Upper lobe of left lung (tissue), 6 donors: ENCODE measurements at regions not wholly inside any gene's neighbourhood (a gene's known extent, or its start where the extent isn't known, plus 50 kb on each side); places are given as distances from the start of the nearest gene placed in this dataset.

Experiments
- ATAC-seq, 2 donors: fragments of 200-7000 bp; cut with Tn5 transposase; one replicate each; pipeline ENCODE4 v1.9.1; 2022; ENCODE audit warnings: mild to moderate bottlenecking in 2 of 2, moderate library complexity in 2 of 2; ENCODE audit not compliant: low FRiP score in 2 of 2
- DNase-seq, 2 donors: peaks; one replicate each; pipeline ENCODE4 v3.0.0-alpha.2; 2019 to 2020
- H3K27ac ChIP-seq, 4 donors: fragments of 200-600 bp; sonication (generic); one replicate each; pipeline ENCODE4 v1.5.1; 2016 to 2019
- H3K27me3 ChIP-seq, 4 donors: fragments of 200-600 bp; sonication (generic); one replicate each; pipeline ENCODE4 v1.5.1; 2017 to 2019
- H3K36me3 ChIP-seq, 4 donors: fragments of 200-600 bp; sonication (generic); one replicate each; pipeline ENCODE4 v1.5.1; 2016 to 2019
- H3K4me1 ChIP-seq, 4 donors: fragments of 200-600 bp; sonication (generic); one replicate each; pipeline ENCODE4 v1.5.1; 2018 to 2019
- H3K4me3 ChIP-seq, 4 donors: fragments of 200-600 bp; sonication (generic); one replicate each; pipeline ENCODE4 v1.5.1; 2017 to 2019; ENCODE audit warnings: mild to moderate bottlenecking in 2 of 4, moderate library complexity in 1 of 4
- H3K9me3 ChIP-seq, 4 donors: fragments of 200-600 bp; sonication (generic); one replicate each; pipeline ENCODE4 v1.5.1; 2018 to 2019
- EP300 ChIP-seq, 4 donors: sonication (generic); formaldehyde crosslinking; IDR thresholded peaks; one replicate each; pipeline ENCODE4 v1.5.1; 2017; ENCODE audit warnings: antibody characterized with exemption in 4 of 4, control low read depth in 2 of 4
- POLR2A ChIP-seq, 4 donors: fragments of 450-650 bp; IDR thresholded peaks; one replicate each; pipeline ENCODE4 v1.5.1; 2016 to 2017; ENCODE audit warnings: antibody characterized with exemption in 4 of 4, mild to moderate bottlenecking in 2 of 4
- POLR2AphosphoS5 ChIP-seq, 2 donors: sonication (generic); formaldehyde crosslinking; IDR thresholded peaks; one replicate each; pipeline ENCODE4 v1.5.1; 2017; ENCODE audit warnings: antibody characterized with exemption in 2 of 2
- WGBS, 2 donors: methylation state at CpG; one replicate each; pipeline ENCODE4 v1.1.5; 2017 to 2018; 5-methylcytosine and 5-hydroxymethylcytosine counted together
- TF ChIP-seq, protein P1 (sequence below), 6 experiments: fragments of 450-650 bp in 4 of 6; fragments of 200-600 bp in 2 of 6; sonication (generic) in 2 of 6; IDR thresholded peaks; one replicate each; pipeline ENCODE4 v1.5.1; 2016 to 2019; ENCODE audit warnings: antibody characterized with exemption in 6 of 6
- donor health status: DM: no; HTN: no; CAD: no; lungs with moderate emphysema.
- donor health status: DM: no; HTN: yes; CAD: no; lungs with severe emphysema.

DNA sequence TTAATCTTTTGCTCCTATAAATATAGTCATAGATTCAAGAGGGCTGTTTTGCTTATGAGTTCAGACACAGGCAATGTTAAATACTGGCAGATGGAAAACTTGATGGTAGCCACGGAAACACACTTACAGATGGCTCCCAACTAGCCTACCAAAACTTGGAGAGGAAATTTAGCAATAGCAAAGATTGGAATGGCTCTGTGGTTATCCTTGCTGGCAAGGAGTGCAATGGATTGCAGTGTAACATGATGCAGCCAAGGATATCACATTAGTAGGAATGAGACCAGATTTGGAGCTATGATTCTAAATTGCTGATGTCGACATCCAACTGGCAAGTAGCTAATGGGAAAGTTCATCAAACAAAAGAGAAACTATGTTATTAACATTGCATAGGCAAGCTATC lies 791.0 kb upstream of the DIAPH2 start:
- DNase-seq (no peak), ATAC-seq (peak in 1 of 2 donors; percentile 84)
- Histone ChIP-seq H3K4me3 (no peak overlapping the region), H3K27me3 (no peaks in the 10 kb centered on the region), H3K9me3 (no peaks in the 10 kb centered on the region), H3K27ac (no peak overlapping the region), H3K36me3 (no peaks in the 10 kb centered on the region), H3K4me1 (no peaks in the 10 kb centered on the region)
- WGBS, 2 donors: 69% methylated on average over 2 of the region's 2 CpGs
- TF ChIP-seq EP300 (IDR thresholded peaks at IDR 0.05): no peak
- no peak for TF ChIP-seq POLR2A (IDR thresholded peaks at IDR 0.05)
- no peak for TF ChIP-seq POLR2AphosphoS5 (IDR thresholded peaks at IDR 0.05)
- TF ChIP-seq, protein P1, sequence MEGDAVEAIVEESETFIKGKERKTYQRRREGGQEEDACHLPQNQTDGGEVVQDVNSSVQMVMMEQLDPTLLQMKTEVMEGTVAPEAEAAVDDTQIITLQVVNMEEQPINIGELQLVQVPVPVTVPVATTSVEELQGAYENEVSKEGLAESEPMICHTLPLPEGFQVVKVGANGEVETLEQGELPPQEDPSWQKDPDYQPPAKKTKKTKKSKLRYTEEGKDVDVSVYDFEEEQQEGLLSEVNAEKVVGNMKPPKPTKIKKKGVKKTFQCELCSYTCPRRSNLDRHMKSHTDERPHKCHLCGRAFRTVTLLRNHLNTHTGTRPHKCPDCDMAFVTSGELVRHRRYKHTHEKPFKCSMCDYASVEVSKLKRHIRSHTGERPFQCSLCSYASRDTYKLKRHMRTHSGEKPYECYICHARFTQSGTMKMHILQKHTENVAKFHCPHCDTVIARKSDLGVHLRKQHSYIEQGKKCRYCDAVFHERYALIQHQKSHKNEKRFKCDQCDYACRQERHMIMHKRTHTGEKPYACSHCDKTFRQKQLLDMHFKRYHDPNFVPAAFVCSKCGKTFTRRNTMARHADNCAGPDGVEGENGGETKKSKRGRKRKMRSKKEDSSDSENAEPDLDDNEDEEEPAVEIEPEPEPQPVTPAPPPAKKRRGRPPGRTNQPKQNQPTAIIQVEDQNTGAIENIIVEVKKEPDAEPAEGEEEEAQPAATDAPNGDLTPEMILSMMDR (IDR thresholded peaks at IDR 0.05): no peak

DNA sequence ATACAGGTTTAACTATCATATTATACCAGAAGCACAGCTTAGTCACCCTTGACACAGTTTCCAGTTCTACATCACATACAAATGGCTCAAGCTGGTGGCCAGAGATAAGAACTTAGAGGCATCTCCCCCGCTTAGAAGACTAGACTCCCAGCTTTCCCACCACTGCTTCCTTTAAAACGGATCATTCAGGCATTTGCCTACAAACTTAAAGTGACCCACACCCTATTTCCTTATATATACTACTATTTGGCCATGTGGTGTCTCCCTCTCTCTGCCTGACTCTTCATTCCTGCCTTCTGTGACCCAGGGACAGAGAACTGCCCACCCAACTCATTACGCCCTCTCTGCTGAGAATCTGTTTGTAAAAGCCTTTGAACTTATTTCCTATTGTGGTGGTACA lies 781.2 kb upstream of the DIAPH2 start:
- no peak overlapping the region for H3K4me3 ChIP-seq
- DNase-seq (no peak), ATAC-seq (no peak)
- TF ChIP-seq POLR2AphosphoS5 (IDR thresholded peaks at IDR 0.05) (no peak), POLR2A (IDR thresholded peaks at IDR 0.05) (no peak), EP300 (IDR thresholded peaks at IDR 0.05) (no peak)
- TF ChIP-seq, protein P1 (IDR thresholded peaks at IDR 0.05): no peak
- no peaks in the 10 kb centered on the region for H3K9me3 ChIP-seq
- H3K36me3 ChIP-seq: no peaks in the 10 kb centered on the region
- no peak overlapping the region for H3K27ac ChIP-seq
- H3K4me1 ChIP-seq: no peaks in the 10 kb centered on the region
- H3K27me3 ChIP-seq: no peaks in the 10 kb centered on the region
- 17 to 23% methylated on average over 2 to 3 of the region's 3 CpGs for WGBS, 2 donors

DNA sequence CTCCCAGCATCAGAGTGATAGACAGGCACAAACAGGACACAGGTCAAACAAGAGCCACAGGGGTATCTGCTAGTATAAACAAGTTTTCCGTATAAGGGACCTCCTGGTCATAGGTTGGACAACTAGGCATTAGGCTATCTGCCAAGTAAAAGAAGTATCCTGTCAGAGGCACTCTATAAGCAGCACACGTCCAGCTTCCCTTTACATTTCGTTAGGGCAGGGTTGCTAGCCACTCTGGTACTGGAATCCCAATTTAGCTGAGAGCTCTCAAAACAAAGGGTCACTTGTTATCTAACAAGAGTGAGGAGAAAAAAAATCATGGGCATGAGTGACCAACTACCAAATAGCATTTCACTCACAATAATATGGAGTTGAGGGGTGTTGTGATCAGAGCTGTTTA lies 780.7 kb upstream of the DIAPH2 start:
- no peaks in the 10 kb centered on the region for H3K4me1 ChIP-seq
- ATAC-seq: no peak
- H3K36me3 ChIP-seq: no peaks in the 10 kb centered on the region
- H3K27ac ChIP-seq: no peak overlapping the region
- WGBS, 2 donors: 20 to 37% methylated on average over 1 to 3 of the region's 3 CpGs
- no peaks in the 10 kb centered on the region for H3K9me3 ChIP-seq
- no peak overlapping the region for H3K4me3 ChIP-seq
- no peak for DNase-seq
- no peaks in the 10 kb centered on the region for H3K27me3 ChIP-seq
- TF ChIP-seq, protein P1 (IDR thresholded peaks at IDR 0.05): no peak
- TF ChIP-seq POLR2A (IDR thresholded peaks at IDR 0.05) (no peak), POLR2AphosphoS5 (IDR thresholded peaks at IDR 0.05) (no peak), EP300 (IDR thresholded peaks at IDR 0.05) (no peak)

DNA sequence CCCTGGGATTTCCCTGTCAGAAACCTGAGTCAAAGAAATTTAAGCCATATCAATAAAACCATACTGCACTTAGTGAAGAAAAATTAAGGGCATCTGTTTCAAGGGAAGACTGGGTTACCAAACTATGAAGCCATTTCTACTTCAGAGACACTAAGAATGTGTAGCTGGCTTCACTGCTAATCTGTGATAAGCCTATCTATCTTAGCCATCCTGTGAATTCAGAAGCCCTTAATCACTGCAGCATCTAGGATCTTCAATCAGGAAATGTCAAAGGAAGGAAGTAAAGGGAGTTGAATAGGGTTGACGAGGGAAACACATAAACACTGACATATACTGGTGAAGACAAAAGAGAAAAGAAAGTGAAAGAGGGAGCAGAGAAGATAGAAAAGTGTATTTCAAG lies 777.6 kb upstream of the DIAPH2 start:
- DNase-seq (no peak), ATAC-seq (no peak)
- Histone ChIP-seq H3K27me3 (no peaks in the 10 kb centered on the region), H3K4me3 (no peak overlapping the region), H3K9me3 (no peaks in the 10 kb centered on the region), H3K27ac (no peak overlapping the region), H3K36me3 (no peaks in the 10 kb centered on the region), H3K4me1 (no peaks in the 10 kb centered on the region)
- WGBS, 2 donors: 13 to 38% methylated on average over 1 of the region's 1 CpG
- TF ChIP-seq POLR2AphosphoS5 (IDR thresholded peaks at IDR 0.05) (no peak), EP300 (IDR thresholded peaks at IDR 0.05) (no peak), POLR2A (IDR thresholded peaks at IDR 0.05) (no peak)
- TF ChIP-seq, protein P1 (IDR thresholded peaks at IDR 0.05): no peak

DNA sequence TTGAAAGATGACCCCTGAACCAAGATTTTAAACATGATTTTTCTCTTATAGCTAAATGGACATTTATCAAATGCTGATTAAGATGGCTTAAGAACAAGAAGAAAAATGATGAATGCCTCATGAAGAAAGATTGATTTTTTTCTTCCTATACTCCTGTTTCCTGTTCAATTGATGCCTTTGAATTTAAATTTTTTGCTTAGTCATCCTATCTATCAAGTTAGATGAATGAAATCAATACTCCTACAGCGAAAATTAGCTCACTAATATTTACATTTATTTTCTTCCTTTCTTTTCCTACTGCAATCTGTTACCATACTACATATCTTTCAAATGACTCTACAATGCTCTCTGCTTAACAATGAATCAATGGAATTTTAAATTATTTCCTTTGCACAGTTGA lies 773.6 kb upstream of the DIAPH2 start:
- Histone ChIP-seq H3K27me3 (no peaks in the 10 kb centered on the region), H3K4me1 (no peaks in the 10 kb centered on the region), H3K27ac (no peak overlapping the region), H3K36me3 (no peaks in the 10 kb centered on the region), H3K4me3 (no peak overlapping the region), H3K9me3 (no peaks in the 10 kb centered on the region)
- no peak for DNase-seq
- TF ChIP-seq, protein P1 (IDR thresholded peaks at IDR 0.05): no peak
- TF ChIP-seq POLR2AphosphoS5 (IDR thresholded peaks at IDR 0.05) (no peak), POLR2A (IDR thresholded peaks at IDR 0.05) (no peak), EP300 (IDR thresholded peaks at IDR 0.05) (no peak)
- ATAC-seq: no peak
- 58 to 75% methylated on average over 1 of the region's 1 CpG for WGBS, 2 donors
